Astrocyte of the spinal cord (primary cell): ENCODE measurements at regions not wholly inside any gene's neighbourhood (a gene's known extent, or its start where the extent isn't known, plus 50 kb on each side); places are given as distances from the start of the nearest gene placed in this dataset.

Experiments
- DNase-seq: peaks from one replicate; pipeline ENCODE4 v3.0.0; 2011; ENCODE audit warnings: low read depth, low spot score
- H3K4me3 ChIP-seq: 2 replicates; pipeline ENCODE4 v1.5.1; 2011; ENCODE audit warnings: low read depth, mild to moderate bottlenecking, low read length, moderate library complexity
- CTCF ChIP-seq: IDR thresholded peaks from 2 replicates; pipeline ENCODE4 v1.5.1; 2012; ENCODE audit warnings: low read depth, mild to moderate bottlenecking, low read length, inconsistent platforms
- in situ Hi-C: cut with HindIII; loops from 2 replicates; pipeline ENCODE4 v1.10.0; 2017; ENCODE audit warnings: low sequenced_read_pairs

DNA sequence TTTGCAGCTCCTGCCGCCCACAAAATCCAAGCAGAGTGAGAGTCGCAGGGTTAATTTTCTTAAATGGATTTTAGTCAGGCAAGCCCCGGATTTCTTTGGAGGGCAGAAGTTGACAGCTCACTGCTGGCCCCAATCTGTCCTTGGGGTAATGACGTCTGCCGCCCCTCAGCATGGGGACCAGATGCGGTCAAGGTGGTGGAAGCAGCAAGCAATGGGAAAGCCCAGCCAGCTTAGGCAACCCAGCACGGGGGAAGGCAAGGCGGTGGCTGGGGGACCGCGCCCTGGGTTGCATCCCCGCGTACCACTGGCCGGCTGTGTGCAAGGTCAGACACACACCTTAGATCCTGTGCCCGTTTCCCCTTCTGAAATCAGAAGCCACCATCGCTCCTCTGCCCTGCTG is 321.7 kb downstream of the C16orf95 start:
- no peak overlapping the region for H3K4me3 ChIP-seq
- in situ Hi-C loops = no loop called here
- peak; percentile 18 for DNase-seq
- TF ChIP-seq CTCF = no peak

DNA sequence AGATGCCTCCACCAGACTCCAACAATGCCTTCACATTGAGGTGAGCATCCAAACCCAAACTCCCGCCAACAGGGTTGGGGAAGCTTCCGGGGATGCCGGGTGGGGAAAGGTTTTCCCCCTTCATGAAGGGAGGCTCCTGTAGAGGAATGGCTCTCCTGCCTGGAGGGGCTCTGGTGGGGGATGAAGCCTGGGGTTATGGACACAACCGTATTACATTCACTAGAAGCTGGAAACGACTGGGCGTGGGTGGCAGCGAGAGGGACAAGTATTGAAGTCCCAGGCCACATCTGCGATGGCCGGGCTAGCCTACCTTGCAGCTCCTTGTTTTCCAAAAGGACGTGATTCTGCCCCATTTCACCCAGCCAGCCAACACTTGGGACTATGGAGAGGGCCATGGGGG is 321.1 kb downstream of the C16orf95 start:
- in situ Hi-C loops = no loop called here
- no peak for TF ChIP-seq CTCF

GRCh38 chr16:86997058-86997457 is 320.1 kb downstream of the C16orf95 start:
- TF ChIP-seq CTCF = no peak
- in situ Hi-C loops = no loop called here
- H3K4me3 ChIP-seq = no peak overlapping the region
- no peak for DNase-seq

More for the DNA sequence above, 321.1 kb downstream of the C16orf95 start:
- H3K4me3 ChIP-seq = no peak overlapping the region
- DNase-seq = no peak

GRCh38 chr16:86998196-86999001 is 318.8 kb downstream of the C16orf95 start:
- no peak for TF ChIP-seq CTCF
- DNase-seq = no peak
- in situ Hi-C loops = no loop called here

GRCh38 chr16:87000001-87000400 is 317.2 kb downstream of the C16orf95 start:
- in situ Hi-C loops = no loop called here

More at GRCh38 chr16:86998196-86999001, 318.8 kb downstream of the C16orf95 start:
- no peak overlapping the region for H3K4me3 ChIP-seq

GRCh38 chr16:87002717-87003413 is 314.3 kb downstream of the C16orf95 start:
- in situ Hi-C loops = no loop called here
- H3K4me3 ChIP-seq = no peak overlapping the region
- DNase-seq = peak; percentile 55
- no peak for TF ChIP-seq CTCF

More at GRCh38 chr16:87000001-87000400, 317.2 kb downstream of the C16orf95 start:
- TF ChIP-seq CTCF = no peak
- no peak for DNase-seq
- H3K4me3 ChIP-seq = no peak overlapping the region
